Lung microvascular endothelial cell (primary cell): ENCODE measurements at regions not wholly inside any gene's neighbourhood (a gene's known extent, or its start where the extent isn't known, plus 50 kb on each side); places are given as distances from the start of the nearest gene placed in this dataset.
"Not testable (repeated sequence)": the region's sequence is repeated elsewhere in the genome, so short reads cannot be mapped to it uniquely, and the experiment has no call there.

Experiments
- DNase-seq, 2 donors: peaks; one replicate each; pipeline versions ENCODE4 v3.0.0 to v3.0.0-alpha.2; 2010; ENCODE audit warnings: low read depth in 2 of 2

DNA sequence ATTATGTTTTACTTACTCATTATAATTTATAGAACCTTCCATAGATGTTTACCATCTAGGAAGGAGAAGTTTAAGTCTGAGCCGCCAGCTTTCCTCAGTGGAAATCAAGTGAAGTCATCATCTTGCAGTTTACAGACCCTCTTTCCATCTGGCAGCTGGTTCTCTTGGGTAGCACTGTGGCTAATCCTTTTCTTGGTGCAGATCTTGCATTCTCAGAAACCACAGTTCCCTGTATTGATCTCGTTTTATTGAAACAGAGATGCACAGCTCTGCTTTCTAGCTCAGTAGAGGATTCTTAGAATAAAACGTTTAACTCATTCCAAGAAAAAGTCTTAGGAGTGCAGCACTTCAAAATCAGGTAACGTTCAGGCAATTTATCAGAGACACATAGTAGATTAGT is 1154.7 kb downstream of the FOXD4L5 start:
- not testable (repeated sequence) for DNase-seq

GRCh38 chr9:64128572-64128971 is 1156.4 kb downstream of the FOXD4L5 start:
- DNase-seq: no peak

- DNase-seq: not testable (repeated sequence)
Observed at GRCh38 chr9:64121602-64122001, 1163.4 kb downstream of the FOXD4L5 start.

DNA sequence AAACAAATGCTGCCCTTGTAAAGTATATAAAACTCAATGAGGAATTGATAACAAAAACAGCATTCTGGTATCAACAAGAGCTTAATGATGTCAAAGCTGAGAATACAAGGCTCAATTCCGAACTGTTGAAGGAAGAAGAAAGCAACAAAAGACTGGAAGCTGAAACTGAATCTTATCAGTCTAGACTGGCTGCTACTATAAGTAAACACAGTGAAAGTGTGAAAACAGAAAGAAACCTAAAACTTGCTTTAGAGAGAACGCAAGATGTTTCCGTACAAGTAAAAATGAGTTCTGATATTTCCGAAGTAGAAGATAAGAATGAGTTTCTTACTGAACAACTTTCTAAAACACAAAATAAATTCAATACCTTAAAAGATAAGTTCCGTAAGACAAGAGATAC is 1167.7 kb downstream of the FOXD4L5 start:
- DNase-seq: not testable (repeated sequence)

- not testable (repeated sequence) for DNase-seq
Observed at GRCh38 chr9:64107867-64108266, 1177.1 kb downstream of the FOXD4L5 start.

GRCh38 chr9:64107211-64107610 is 1177.8 kb downstream of the FOXD4L5 start:
- not testable (repeated sequence) for DNase-seq

DNA sequence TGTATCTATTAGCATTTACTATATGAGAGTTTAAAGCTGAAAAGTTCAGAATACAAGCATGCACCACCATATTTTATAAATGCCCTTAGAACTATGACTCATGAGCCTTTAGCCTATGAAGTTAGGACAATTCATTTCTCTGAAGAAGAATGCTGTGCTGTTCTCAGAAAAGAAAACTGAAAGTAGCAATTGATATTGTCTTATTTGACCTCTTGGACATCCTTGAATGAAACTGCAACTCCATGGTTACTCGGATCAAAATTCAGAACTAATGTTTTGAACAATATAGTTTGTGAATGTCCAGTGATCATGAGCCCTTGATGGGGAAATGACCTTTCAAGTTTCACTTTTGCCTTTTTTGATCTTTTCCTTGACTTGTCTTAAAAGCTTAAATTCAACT is 1179.8 kb downstream of the FOXD4L5 start:
- not testable (repeated sequence) for DNase-seq

DNA sequence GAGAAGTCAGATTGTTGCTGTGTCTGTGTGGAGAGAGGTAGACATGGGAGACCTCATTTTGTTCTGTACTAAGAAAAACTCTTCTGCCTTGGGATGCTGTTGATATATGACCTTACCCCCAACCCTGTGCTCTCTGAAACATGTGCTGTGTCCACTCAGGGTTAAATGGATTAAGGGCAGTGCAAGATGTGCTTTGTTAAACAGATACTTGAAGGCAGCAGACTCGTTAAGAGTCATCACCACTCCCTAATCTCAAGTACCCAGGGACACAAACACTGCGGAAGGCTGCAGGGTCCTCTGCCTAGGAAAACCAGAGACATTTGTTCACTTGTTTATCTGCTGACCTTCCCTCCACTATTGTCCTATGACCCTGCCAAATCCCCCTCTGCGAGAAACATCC is 1183.5 kb downstream of the FOXD4L5 start:
- DNase-seq: not testable (repeated sequence)

DNA sequence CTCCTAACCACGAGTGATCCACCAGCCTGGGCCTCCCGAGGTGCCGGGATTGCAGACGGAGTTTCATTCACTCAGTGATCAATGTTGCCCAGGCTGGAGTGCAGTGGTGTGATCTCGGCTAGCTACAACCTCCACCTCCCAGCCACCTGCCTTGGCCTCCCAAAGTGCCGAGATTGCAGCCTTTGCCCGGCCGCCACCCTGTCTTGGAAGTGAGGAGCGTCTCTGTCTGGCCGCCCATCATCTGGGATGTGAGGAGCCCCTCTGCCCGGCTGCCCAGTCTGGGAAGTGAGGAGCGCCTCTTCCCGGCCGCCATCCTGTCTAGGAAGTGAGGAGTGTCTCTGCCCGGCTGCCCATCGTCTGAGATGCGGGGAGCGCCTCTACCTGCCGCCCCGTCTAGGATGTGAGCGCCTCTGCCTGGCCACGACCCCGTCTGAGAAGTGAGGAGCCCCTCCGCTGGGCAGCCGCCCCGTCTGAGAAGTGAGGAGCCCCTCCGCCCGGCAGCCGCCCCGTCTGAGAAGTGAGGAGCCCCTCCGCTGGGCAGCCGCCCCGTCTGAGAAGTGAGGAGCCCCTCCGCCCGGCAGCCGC is 1184.3 kb downstream of the FOXD4L5 start:
- DNase-seq: not testable (repeated sequence)

DNA sequence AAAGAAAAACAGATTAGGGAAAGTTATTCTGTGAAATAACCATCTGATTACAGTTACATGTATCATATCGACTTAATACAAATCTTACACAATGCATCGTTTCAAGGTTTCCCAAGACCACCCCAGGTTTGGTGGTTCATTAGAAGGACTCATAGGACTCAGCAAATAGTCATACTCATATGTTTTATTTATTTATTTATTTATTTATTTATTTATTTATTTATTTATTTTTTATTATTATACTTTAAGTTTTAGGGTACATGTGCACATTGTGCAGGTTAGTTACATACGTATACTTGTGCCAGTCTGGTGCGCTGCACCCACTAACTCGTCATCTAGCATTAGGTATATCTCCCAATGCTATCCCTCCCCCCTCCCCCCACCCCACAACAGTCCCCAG is 1199.0 kb downstream of the FOXD4L5 start:
- DNase-seq: not testable (repeated sequence)

DNA sequence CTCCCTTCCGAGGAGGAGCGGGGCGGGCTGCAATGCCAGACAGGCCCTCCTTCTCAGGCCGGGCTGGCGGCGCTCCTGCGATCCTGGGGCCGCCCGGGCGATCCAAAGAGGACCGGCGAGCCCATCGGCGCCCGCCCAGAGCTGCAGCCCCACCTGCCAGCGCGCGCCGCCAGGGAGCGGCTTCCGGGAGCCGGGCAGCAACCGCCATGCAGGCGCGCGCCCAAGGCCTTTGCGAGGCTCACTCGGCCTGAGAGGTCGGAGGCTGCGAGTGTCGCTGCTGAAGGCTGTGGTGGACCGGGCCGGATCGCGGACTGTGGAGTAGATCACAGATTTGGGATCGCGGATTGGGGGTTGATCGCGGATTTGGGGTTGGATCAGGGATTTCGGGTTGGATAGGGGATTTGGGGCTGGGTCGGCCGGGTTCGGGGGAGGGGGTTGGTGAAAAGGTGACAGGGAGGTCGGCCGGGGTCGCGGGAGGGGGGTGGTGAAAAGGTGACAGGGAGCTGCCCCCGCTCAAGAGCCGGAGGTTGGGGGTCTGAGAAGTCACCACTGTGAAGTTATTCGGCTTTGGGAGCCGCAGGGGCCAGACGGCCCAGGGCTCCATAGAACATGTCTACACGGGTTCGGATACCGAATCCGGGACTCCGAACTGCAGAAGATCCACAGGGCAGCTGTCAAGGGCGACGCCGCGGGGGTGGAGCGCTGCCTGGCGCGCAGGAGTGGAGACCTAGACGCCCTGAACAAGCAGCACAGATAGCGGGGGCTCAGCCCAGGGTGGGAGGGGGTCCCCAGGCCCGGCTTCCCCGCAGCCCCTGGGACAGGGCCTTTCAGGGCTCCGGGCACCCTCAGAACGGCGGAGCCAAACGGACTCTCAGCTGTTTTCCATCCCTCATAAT is 1213.4 kb downstream of the FOXD4L5 start:
- DNase-seq: not testable (repeated sequence)

GRCh38 chr9:64070611-64071357 is 1214.2 kb downstream of the FOXD4L5 start:
- not testable (repeated sequence) for DNase-seq

DNA sequence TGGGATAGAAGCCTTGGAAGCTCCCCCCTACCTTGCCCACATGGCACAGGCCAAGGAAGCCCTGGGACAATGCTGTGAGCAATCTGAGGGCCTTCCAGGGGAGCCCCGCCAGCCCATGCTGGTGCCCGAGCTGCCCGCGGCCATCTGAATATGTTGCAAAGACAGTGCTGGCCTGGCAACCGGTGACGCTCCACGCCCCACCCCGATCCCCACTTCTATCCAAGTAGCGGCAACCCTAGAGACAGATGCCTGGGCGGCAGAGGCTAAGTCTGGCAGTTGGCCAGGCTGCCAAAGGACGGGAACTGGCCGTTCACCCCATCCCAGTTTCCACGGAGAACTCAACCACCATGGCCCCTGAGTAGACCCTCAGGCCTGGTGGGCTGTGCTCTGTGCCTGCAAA is 1214.9 kb downstream of the FOXD4L5 start:
- not testable (repeated sequence) for DNase-seq

DNA sequence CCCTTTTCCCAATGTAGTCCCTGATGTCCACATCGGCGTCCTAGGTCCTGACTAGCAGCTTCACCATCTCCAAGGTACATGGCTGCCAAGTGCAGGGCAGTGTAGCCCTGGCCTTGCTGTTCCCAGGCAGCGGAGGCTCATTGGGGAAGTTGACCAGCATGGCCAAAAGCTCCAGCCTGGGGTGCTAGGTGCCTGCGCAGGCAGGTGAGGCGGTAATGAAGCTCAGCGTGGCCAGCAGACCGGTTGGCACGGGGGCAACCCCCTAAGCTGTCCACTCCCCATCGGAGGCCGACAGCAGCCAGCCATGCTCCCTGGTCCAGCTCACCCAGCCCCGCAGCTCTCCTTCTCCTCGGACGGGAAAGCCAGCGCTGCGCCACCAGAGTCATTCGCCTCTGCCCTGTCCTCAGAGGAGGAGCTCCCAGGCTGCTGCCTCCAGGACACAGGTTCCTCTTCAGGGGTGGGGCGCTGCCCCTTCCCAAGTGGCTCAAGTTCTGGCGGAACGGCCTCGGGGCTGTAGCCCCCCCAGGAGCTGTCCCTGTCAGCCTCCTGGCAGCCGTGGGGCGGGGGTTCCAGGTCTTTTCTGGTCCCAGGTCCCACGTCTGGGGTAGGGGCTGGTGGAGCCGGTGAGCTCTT is 1218.2 kb downstream of the FOXD4L5 start:
- no peak for DNase-seq

GRCh38 chr9:64061013-64061627 is 1223.9 kb downstream of the FOXD4L5 start:
- no peak for DNase-seq

DNA sequence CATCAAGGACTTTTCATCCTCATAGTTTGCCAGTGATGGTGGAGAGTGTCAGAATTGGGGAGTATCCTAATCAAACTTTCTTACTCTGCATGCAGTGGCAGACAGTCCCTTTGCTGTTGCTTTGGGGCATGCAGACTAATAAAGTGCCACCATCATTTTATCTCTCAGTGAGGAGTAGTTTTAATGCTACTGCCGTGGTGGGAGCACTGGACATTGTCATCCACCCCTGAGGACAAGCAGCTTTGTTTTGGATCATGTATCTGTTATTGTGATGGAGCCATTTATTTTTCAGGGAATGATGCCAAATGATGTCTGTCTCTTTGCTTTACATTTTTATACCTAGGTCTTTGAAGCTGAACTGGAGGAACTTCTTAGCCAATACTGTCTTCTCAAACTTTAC is 1226.9 kb downstream of the FOXD4L5 start:
- not testable (repeated sequence) for DNase-seq

GRCh38 chr9:64057553-64057952 is 1227.5 kb downstream of the FOXD4L5 start:
- DNase-seq: no peak

DNA sequence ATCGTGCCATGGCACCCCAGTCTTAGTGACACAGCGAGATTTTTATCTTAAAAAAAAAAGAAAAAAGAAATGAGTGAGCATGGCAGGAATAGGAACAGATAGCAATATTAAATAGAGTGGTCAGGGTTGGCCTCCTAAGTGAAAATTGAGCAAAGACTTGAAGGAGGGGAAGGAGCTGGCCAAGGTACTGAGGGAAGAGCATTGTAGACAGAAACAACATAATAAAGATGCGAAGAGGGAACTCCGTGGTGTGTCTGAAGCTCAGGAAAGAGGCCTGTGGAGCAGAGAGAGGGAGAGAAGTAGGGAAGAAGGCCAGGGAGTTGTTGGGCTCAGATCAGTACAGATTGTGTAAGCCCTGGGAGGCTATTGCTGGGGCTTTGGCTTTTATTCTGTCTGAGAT is 1256.1 kb downstream of the FOXD4L5 start:
- DNase-seq: not testable (repeated sequence)

DNA sequence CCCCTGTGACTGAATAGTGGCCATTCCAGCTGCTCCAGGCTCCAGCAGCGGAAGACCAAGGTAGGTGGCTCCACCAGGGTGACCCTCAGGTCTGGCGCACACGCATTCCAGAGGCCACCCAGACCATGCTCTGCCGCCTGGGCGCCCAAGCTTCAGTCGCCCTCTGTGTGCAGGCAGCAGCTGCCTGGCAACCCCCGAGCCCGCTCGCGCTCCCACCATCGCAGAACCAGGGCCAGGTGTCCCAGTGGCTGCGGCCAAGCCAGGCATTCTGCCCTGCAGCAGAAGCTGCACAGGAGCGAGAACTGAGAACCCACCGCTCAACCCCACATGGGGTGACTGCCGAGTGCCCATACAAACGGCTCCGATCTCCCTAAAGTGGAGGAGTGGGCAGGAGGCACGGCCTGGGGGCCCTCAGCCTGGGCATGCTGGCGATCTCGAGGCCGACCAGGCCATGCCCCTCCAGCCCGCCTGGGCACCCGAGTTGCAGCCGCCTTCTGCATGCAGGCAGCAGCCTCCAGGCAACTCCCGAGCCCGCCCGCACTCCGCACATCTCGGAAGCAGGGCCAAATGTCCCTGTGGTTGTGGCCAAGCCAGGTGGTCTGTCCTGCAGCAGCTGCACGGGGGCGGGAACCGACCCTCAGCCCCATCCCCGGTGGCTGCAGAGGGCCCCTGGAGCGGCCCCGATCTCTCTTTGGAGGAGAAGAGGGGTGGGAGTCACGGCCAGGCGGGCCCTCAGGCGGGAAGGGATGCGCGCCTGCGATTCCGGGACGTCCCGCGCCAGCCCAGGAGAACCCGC is 1264.1 kb downstream of the FOXD4L5 start:
- DNase-seq: not testable (repeated sequence)

- DNase-seq: not testable (repeated sequence)
Observed at GRCh38 chr9:64017666-64018065, 1267.3 kb downstream of the FOXD4L5 start.
